Keratinocyte (primary cell): ENCODE measurements at regions not wholly inside any gene's neighbourhood (a gene's known extent, or its start where the extent isn't known, plus 50 kb on each side); places are given as distances from the start of the nearest gene placed in this dataset.
A peak's percentile ranks its signal among the peaks of the same experiment; 100 is the strongest.

Experiments used
- DNase-seq: peaks from one replicate; pipeline ENCODE4 v3.0.0-alpha.2; 2011; ENCODE audit warnings: low read depth, missing footprints, low spot score
- FAIRE-seq: peaks from 2 replicates; lab custom pipeline; 2011; peaks lifted over from hg19 to GRCh38; lab: Jason Lieb, UNC
- H2AFZ ChIP-seq: 2 replicates; pipeline ENCODE4 v1.6.0; 2012; ENCODE audit warnings: low read length, control low read depth, inconsistent platforms; ENCODE audit not compliant: control insufficient read depth
- H3K27ac ChIP-seq: 2 replicates; pipeline ENCODE4 v1.5.1; 2011; ENCODE audit warnings: low read length; ENCODE audit not compliant: control insufficient read depth, insufficient read depth
- H3K27me3 ChIP-seq: 3 replicates; pipeline ENCODE4 v1.6.0; 2011; ENCODE audit warnings: low read length; ENCODE audit not compliant: control insufficient read depth, insufficient read depth; ENCODE audit errors: extremely low read depth
- H3K36me3 ChIP-seq, 2 experiments: 2 replicates in 1 of 2; 3 replicates in 1 of 2; pipeline ENCODE4 v1.5.1; 2011; ENCODE audit warnings: low read length in 2 of 2, mild to moderate bottlenecking in 1 of 2; ENCODE audit not compliant: control insufficient read depth in 2 of 2, insufficient read depth in 2 of 2; ENCODE audit errors: extremely low read depth in 1 of 2
- H3K4me1 ChIP-seq: 3 replicates; pipeline ENCODE4 v1.5.1; 2011; ENCODE audit warnings: low read length; ENCODE audit not compliant: control insufficient read depth, insufficient read depth; ENCODE audit errors: extremely low read depth
- H3K4me2 ChIP-seq: 3 replicates; pipeline ENCODE4 v1.6.0; 2011; ENCODE audit warnings: low read depth, low read length; ENCODE audit not compliant: control insufficient read depth, insufficient read depth; ENCODE audit errors: extremely low read depth
- H3K4me3 ChIP-seq, 3 experiments: fragments of 200-600 bp in 1 of 3; sonication (generic) in 1 of 3; 2 replicates in 2 of 3; 3 replicates in 1 of 3; pipeline ENCODE4 v1.5.1; 2011 to 2016; ENCODE audit warnings: low read length in 3 of 3, mild to moderate bottlenecking in 3 of 3, control low read depth in 2 of 3, inconsistent platforms in 1 of 3, low read depth in 1 of 3, mixed read lengths in 1 of 3, mixed run types in 1 of 3, moderate library complexity in 1 of 3; ENCODE audit not compliant: control insufficient read depth in 2 of 3, insufficient read depth in 2 of 3; ENCODE audit errors: extremely low read depth in 1 of 3
- H3K79me2 ChIP-seq: 2 replicates; pipeline ENCODE4 v1.6.0; 2012; ENCODE audit warnings: low read length; ENCODE audit not compliant: control insufficient read depth, insufficient read depth
- H3K9ac ChIP-seq: 3 replicates; pipeline ENCODE4 v1.6.0; 2011; ENCODE audit warnings: low read length; ENCODE audit not compliant: control insufficient read depth, insufficient read depth; ENCODE audit errors: extremely low read depth
- H3K9me1 ChIP-seq: 3 replicates; pipeline ENCODE4 v1.6.0; 2011; ENCODE audit warnings: low read length; ENCODE audit not compliant: control insufficient read depth, insufficient read depth; ENCODE audit errors: extremely low read depth
- H3K9me3 ChIP-seq: 2 replicates; pipeline ENCODE4 v1.5.1; 2012; ENCODE audit warnings: low read depth, low read length; ENCODE audit not compliant: control insufficient read depth
- H4K20me1 ChIP-seq: 3 replicates; pipeline ENCODE4 v1.6.0; 2011; ENCODE audit warnings: low read length; ENCODE audit not compliant: control insufficient read depth, insufficient read depth; ENCODE audit errors: extremely low read depth
- CTCF ChIP-seq, 3 experiments: IDR thresholded peaks in 1 of 3; conservative IDR thresholded peaks in 1 of 3; optimal IDR thresholded peaks in 1 of 3; 2 replicates in 2 of 3; 3 replicates in 1 of 3; pipeline versions ENCODE3 to v1.5.1; 2011; ENCODE audit warnings: low read length in 3 of 3, mild to moderate bottlenecking in 3 of 3, moderate library complexity in 2 of 3, control low read depth in 1 of 3, inconsistent platforms in 1 of 3; ENCODE audit not compliant: insufficient read depth in 2 of 3; ENCODE audit errors: extremely low read depth in 1 of 3
- EZH2 ChIP-seq: IDR thresholded peaks from one replicate; pipeline ENCODE4 v1.6.1; 2012; ENCODE audit warnings: inconsistent platforms, mild to moderate bottlenecking, low read length, moderate library complexity
- dilution Hi-C: fragments of 300-500 bp; cut with MboI; formaldehyde crosslinking; loops from one replicate; pipeline ENCODE4 v1.7.0; 2020; ENCODE audit warnings: low sequenced_read_pairs; ENCODE audit not compliant: extremely low pct_ligation_motif_present

GRCh38 chr4:19486400-19486799, 765.3 kb upstream of the SLIT2 start:
- no peak overlapping the region for H3K4me2 ChIP-seq
- H3K9ac ChIP-seq = no peak overlapping the region
- H3K9me3 ChIP-seq = no peaks in the 10 kb centered on the region
- H3K9me1 ChIP-seq = no peaks in the 10 kb centered on the region
- no peaks in the 10 kb centered on the region for H4K20me1 ChIP-seq
- H2AFZ ChIP-seq = no peak overlapping the region
- no peak for TF ChIP-seq EZH2
- peak in 2 of 3 experiments; percentile 39 to 56 for TF ChIP-seq CTCF (optimal IDR thresholded peaks at IDR 0.05 in 1 of 3, IDR thresholded peaks at IDR 0.05 in 1 of 3, conservative IDR thresholded peaks at IDR 0.05 in 1 of 3; ENCODE audit: extremely low read depth in 1 of 3, insufficient read depth in 2 of 3, low read length in 3 of 3)
- no peak overlapping the region for H3K27ac ChIP-seq
- H3K36me3 ChIP-seq = no peaks in the 10 kb centered on the region
- no peak for DNase-seq
- no peak for FAIRE-seq
- H3K4me1 ChIP-seq = no peaks in the 10 kb centered on the region
- dilution Hi-C loops = no loop called here
- no peaks in the 10 kb centered on the region for H3K79me2 ChIP-seq
- no peak overlapping the region for H3K4me3 ChIP-seq
- no peaks in the 10 kb centered on the region for H3K27me3 ChIP-seq

- Histone ChIP-seq H3K27ac (no peak overlapping the region), H2AFZ (no peak overlapping the region), H3K9me3 (no peaks in the 10 kb centered on the region), H4K20me1 (no peaks in the 10 kb centered on the region), H3K4me2 (no peak overlapping the region), H3K36me3 (no peaks in the 10 kb centered on the region), H3K27me3 (no peaks in the 10 kb centered on the region), H3K9ac (no peak overlapping the region), H3K9me1 (no peaks in the 10 kb centered on the region), H3K4me3 (no peak overlapping the region), H3K79me2 (no peaks in the 10 kb centered on the region), H3K4me1 (no peaks in the 10 kb centered on the region)
- TF ChIP-seq EZH2 (no peak), CTCF (optimal IDR thresholded peaks at IDR 0.05 in 1 of 3, IDR thresholded peaks at IDR 0.05 in 1 of 3, conservative IDR thresholded peaks at IDR 0.05 in 1 of 3; ENCODE audit: extremely low read depth in 1 of 3, insufficient read depth in 2 of 3, low read length in 3 of 3) (no peak)
- FAIRE-seq (no peak), DNase-seq (no peak)
- dilution Hi-C loops = no loop called here
Measured at GRCh38 chr4:19478791-19479190, 772.9 kb upstream of the SLIT2 start.
